Pons (tissue), 1 donor: ENCODE measurements at regions not wholly inside any gene's neighbourhood (a gene's known extent, or its start where the extent isn't known, plus 50 kb on each side); places are given as distances from the start of the nearest gene placed in this dataset.
A peak's percentile ranks its signal among the peaks of the same experiment; 100 is the strongest.

Source experiments
- DNase-seq: peaks from one replicate; pipeline ENCODE4 v3.0.0-alpha.2; 2016; ENCODE audit warnings: low spot score

GRCh38 chr6:168908887-168909286, 344.8 kb downstream of the THBS2 start:
- no peak for DNase-seq

GRCh38 chr6:168908166-168908565, 345.5 kb downstream of the THBS2 start:
- no peak for DNase-seq

GRCh38 chr6:168906391-168906790, 347.3 kb downstream of the THBS2 start:
- DNase-seq, result no peak

GRCh38 chr6:168905451-168906090, 348.1 kb downstream of the THBS2 start:
- no peak for DNase-seq

- no peak for DNase-seq
These were observed 349.9 kb downstream of the THBS2 start for GRCh38 chr6:168903613-168904345.

- no peak for DNase-seq
These were observed 351.6 kb downstream of the THBS2 start for GRCh38 chr6:168902075-168902474.

GRCh38 chr6:168901076-168901475, 352.6 kb downstream of the THBS2 start:
- DNase-seq, result no peak

- DNase-seq, result no peak
These were observed 357.3 kb downstream of the THBS2 start for GRCh38 chr6:168896321-168896720.

GRCh38 chr6:168895102-168895812, 358.4 kb downstream of the THBS2 start:
- DNase-seq, result peak; percentile 80

- no peak for DNase-seq
These were observed 361.6 kb downstream of the THBS2 start for GRCh38 chr6:168892031-168892430.

GRCh38 chr6:168890981-168891365, 362.7 kb downstream of the THBS2 start:
- DNase-seq, result no peak

- DNase-seq, result no peak
These were observed 363.2 kb downstream of the THBS2 start for GRCh38 chr6:168890306-168890980.

GRCh38 chr6:168888786-168889345, 364.8 kb downstream of the THBS2 start:
- no peak for DNase-seq

GRCh38 chr6:168888102-168888501, 365.5 kb downstream of the THBS2 start:
- DNase-seq, result no peak

- DNase-seq, result no peak
These were observed 366.0 kb downstream of the THBS2 start for GRCh38 chr6:168887621-168888020.

- DNase-seq, result no peak
These were observed 366.7 kb downstream of the THBS2 start for GRCh38 chr6:168886964-168887363.

GRCh38 chr6:168885751-168886742, 367.6 kb downstream of the THBS2 start:
- DNase-seq, result no peak

- DNase-seq, result no peak
These were observed 368.4 kb downstream of the THBS2 start for GRCh38 chr6:168885196-168885595.

GRCh38 chr6:168884646-168885086, 369.0 kb downstream of the THBS2 start:
- peak; percentile 48 for DNase-seq

GRCh38 chr6:168884050-168884645, 369.5 kb downstream of the THBS2 start:
- DNase-seq, result no peak
